HL-60 (cell line): ENCODE measurements at regions not wholly inside any gene's neighbourhood (a gene's known extent, or its start where the extent isn't known, plus 50 kb on each side); places are given as distances from the start of the nearest gene placed in this dataset.

Source experiments
- DNase-seq, 2 experiments: peaks; one replicate each; pipeline ENCODE4 v3.0.0-alpha.2; 2010 to 2020; ENCODE audit warnings: low read depth in 1 of 2, low spot score in 1 of 2
- H3K27ac ChIP-seq: fragments of 250-450 bp; sonication (Bioruptor Pico); replicated peaks from 2 replicates; pipeline ENCODE4 v1.5.1; 2020; ENCODE audit warnings: mild to moderate bottlenecking, moderate library complexity
- H3K27me3 ChIP-seq: fragments of 250-450 bp; sonication (Bioruptor Pico); 2 replicates; pipeline ENCODE4 v1.5.1; 2021; ENCODE audit warnings: mild to moderate bottlenecking, moderate library complexity; ENCODE audit not compliant: insufficient read depth, poor library complexity, severe bottlenecking
- H3K4me3 ChIP-seq: replicated peaks from 2 replicates; pipeline ENCODE4 v1.5.1; 2011; ENCODE audit warnings: mild to moderate bottlenecking, control low read depth, low read length; ENCODE audit not compliant: insufficient read depth
- CTCF ChIP-seq: IDR thresholded peaks from one replicate; pipeline ENCODE4 v1.5.1; 2011; ENCODE audit warnings: low read length, control low read depth, inconsistent platforms; ENCODE audit not compliant: insufficient read depth
- GABPA ChIP-seq: IDR thresholded peaks from 2 replicates; pipeline ENCODE4 v1.6.1; 2012; ENCODE audit warnings: low read depth
- POLR2AphosphoS5 ChIP-seq: IDR thresholded peaks from 2 replicates; pipeline ENCODE4 v1.6.1; 2012; ENCODE audit warnings: low read depth
- REST ChIP-seq: IDR thresholded peaks from 2 replicates; pipeline ENCODE4 v1.6.1; 2012; ENCODE audit warnings: low read depth; ENCODE audit not compliant: insufficient replicate concordance
- SPI1 ChIP-seq: IDR thresholded peaks from 2 replicates; pipeline ENCODE4 v1.6.1; 2012; ENCODE audit warnings: low read depth, mild to moderate bottlenecking, borderline replicate concordance

- no peak for TF ChIP-seq CTCF
- no peak for TF ChIP-seq POLR2AphosphoS5
- TF ChIP-seq SPI1, result no peak
- TF ChIP-seq GABPA, result no peak
- TF ChIP-seq REST, result no peak
- Histone ChIP-seq H3K27ac (no peak overlapping the region), H3K27me3 (no peaks in the 10 kb centered on the region), H3K4me3 (no peak overlapping the region)
- DNase-seq, result no peak
Measured at GRCh38 chr9:86685556-86685955, 261.8 kb downstream of the GAS1 start.

GRCh38 chr9:86684148-86684547 lies 263.2 kb downstream of the GAS1 start:
- Histone ChIP-seq H3K27me3 (no peaks in the 10 kb centered on the region), H3K4me3 (no peak overlapping the region), H3K27ac (no peak overlapping the region)
- TF ChIP-seq REST (no peak), CTCF (no peak), SPI1 (no peak)
- DNase-seq, result no peak

GRCh38 chr9:86682240-86682639 lies 265.1 kb downstream of the GAS1 start:
- no peaks in the 10 kb centered on the region for H3K27me3 ChIP-seq
- TF ChIP-seq REST, result no peak
- TF ChIP-seq CTCF, result no peak
- TF ChIP-seq SPI1, result no peak
- no peak for TF ChIP-seq POLR2AphosphoS5
- TF ChIP-seq GABPA, result no peak
- H3K4me3 ChIP-seq, result no peak overlapping the region
- DNase-seq, result no peak
- H3K27ac ChIP-seq, result no peak overlapping the region
